NCI-H82 treated with DMSO at 0.1 percent for 48 hours (cell line): ENCODE measurements at regions not wholly inside any gene's neighbourhood (a gene's known extent, or its start where the extent isn't known, plus 50 kb on each side); places are given as distances from the start of the nearest gene placed in this dataset.

ENCODE experiments used
- DNase-seq: peaks from one replicate; lab custom pipeline; 2025; ENCODE audit not compliant: unreplicated experiment; lab: John Stamatoyannopoulos, UW

GRCh38 chr15:81443040-81443820 is 69.2 kb upstream of the TMC3 start:
- no peak for DNase-seq

GRCh38 chr15:81442454-81442853 is 68.4 kb upstream of the TMC3 start:
- no peak for DNase-seq

- DNase-seq, result no peak
These were observed 60.8 kb upstream of the TMC3 start for GRCh38 chr15:81434851-81435250.

- no peak for DNase-seq
These were observed 59.4 kb upstream of the TMC3 start for GRCh38 chr15:81433462-81433861.

- no peak for DNase-seq
These were observed 58.2 kb upstream of the TMC3 start for GRCh38 chr15:81432179-81432578.

- DNase-seq, result no peak
These were observed 53.2 kb upstream of the TMC3 start for GRCh38 chr15:81427176-81427575.

- DNase-seq, result no peak
These were observed 51.9 kb upstream of the TMC3 start for GRCh38 chr15:81425905-81426304.
